HT-29 (cell line): ENCODE measurements at regions not wholly inside any gene's neighbourhood (a gene's known extent, or its start where the extent isn't known, plus 50 kb on each side); places are given as distances from the start of the nearest gene placed in this dataset.

Experiments used
- DNase-seq: peaks from one replicate; pipeline ENCODE4 v3.0.0-alpha.2; 2015; ENCODE audit warnings: low spot score

- DNase-seq: no peak
Observed at GRCh38 chr6:114564302-114564933, 221.6 kb upstream of the HS3ST5 start.

GRCh38 chr6:114559419-114559818, 216.6 kb upstream of the HS3ST5 start:
- no peak for DNase-seq

DNA sequence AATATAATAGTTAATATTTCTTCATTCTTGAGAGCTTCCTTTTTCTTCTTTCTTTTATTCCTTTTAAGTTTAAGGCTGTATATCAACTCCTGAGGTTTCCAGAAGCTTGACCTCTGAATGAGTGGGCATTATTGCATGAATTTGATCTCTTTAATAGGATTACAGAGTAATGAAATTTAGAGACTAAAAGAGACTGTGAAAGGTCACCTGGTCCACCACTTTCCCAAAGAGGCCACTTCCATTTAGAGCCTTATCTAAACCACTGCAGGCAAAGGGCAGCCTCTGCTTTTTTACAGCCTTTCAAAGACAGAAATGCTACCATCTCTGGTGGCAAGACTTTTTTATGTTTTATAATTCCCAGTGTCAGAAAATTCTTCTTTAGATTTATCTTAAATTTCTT, 215.3 kb upstream of the HS3ST5 start:
- DNase-seq: no peak

- no peak for DNase-seq
Observed at GRCh38 chr6:114556846-114557488, 214.1 kb upstream of the HS3ST5 start.

- no peak for DNase-seq
Observed at GRCh38 chr6:114550316-114550715, 207.5 kb upstream of the HS3ST5 start.

GRCh38 chr6:114543696-114544095, 200.9 kb upstream of the HS3ST5 start:
- DNase-seq: no peak

GRCh38 chr6:114541794-114542193, 199.0 kb upstream of the HS3ST5 start:
- no peak for DNase-seq

DNA sequence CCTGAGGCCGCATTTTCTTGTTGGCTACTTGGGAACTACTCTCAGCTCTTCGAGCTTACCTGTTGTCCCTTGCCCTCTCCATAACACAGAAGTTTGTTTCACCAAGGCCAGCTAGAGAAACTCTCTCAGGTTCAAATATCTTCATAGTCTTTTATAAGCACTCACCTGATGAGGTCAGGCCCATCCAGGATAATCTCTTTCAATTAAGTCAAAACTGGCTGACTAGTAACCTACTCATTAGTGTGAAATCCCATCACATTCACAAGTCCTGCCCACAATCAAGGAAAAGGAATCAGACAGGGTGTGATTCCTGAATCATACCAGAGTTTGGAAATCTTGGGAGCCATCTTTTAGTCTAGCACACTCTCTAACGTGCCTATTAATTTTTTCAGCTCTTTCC, 195.2 kb upstream of the HS3ST5 start:
- DNase-seq: no peak

DNA sequence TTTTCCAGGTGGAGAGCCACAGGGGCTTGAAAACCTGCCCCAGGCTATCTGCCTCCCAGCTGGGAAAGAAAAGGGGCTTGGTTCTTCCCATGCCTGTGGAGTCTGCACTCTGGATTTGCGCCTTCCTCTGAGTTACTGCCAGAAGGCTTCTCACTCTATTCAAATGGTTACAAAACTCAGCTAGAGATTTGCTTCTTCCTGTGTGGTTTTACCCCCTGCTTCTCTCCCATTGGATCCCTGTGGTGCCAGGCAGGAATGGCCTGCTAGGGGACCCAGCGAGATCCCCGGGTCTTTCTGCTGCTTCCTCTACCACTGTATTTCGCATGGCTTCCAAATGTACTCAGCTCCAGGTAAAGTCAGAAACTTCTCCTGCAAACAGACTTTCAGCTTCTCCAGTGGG, 192.0 kb upstream of the HS3ST5 start:
- DNase-seq: no peak

- no peak for DNase-seq
Observed at GRCh38 chr6:114524081-114524480, 181.3 kb upstream of the HS3ST5 start.

DNA sequence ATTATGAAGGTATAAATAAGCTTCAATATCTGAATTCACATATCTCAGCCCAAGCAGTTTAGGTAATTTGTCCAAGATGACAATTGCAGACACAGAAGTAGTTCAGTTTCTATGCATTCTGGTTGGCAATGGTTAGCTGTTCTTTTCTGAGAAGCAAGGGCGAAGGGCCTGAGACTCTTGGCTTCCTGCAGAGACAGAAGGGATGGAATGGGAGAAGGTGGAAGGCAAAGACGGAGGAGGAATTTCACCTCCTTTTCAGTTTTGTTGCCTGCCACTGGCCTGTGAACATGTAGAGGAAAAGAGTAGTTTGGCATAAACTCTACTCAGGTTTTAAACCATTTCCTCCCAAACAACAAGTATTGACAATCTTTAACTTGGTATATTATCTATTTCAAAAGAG, 180.7 kb upstream of the HS3ST5 start:
- DNase-seq: no peak

GRCh38 chr6:114521926-114522325, 179.1 kb upstream of the HS3ST5 start:
- DNase-seq: no peak

- DNase-seq: no peak
Observed at GRCh38 chr6:114520976-114521375, 178.2 kb upstream of the HS3ST5 start.

GRCh38 chr6:114514170-114514569, 171.3 kb upstream of the HS3ST5 start:
- no peak for DNase-seq

- no peak for DNase-seq
Observed at GRCh38 chr6:114471450-114471849, 128.6 kb upstream of the HS3ST5 start.

GRCh38 chr6:114467931-114468330, 125.1 kb upstream of the HS3ST5 start:
- no peak for DNase-seq

GRCh38 chr6:114465511-114465910, 122.7 kb upstream of the HS3ST5 start:
- no peak for DNase-seq

GRCh38 chr6:114453737-114454276, 111.0 kb upstream of the HS3ST5 start:
- no peak for DNase-seq

DNA sequence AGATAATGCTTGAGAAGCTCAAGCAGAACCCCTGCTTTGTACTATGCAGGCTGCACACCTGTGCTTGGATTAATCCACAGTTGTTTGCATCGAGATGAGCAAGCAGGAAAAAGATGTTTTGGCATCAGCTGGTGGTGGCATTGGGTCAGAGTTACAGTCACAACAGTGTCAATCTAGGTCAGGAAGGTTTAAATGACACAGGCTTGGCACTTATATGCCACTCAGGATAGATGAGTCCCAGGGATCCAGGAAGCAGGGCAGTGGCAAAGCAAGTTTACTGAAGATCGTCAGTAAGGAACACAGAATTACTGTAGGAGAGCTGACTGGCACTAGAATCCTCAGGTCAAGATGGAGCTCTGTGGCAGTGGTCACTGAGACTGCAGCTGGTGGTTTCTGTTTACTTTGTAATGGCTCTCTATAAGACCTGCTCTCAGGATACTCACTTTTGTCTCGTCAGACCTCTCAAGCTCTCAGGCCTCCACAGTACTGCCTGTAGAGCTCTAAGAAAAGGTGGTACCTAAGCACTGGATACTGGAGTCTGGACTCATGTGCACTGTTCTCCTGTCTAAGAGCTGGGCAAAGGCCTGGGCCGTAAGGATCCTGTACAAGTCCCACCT, 110.1 kb upstream of the HS3ST5 start:
- no peak for DNase-seq

DNA sequence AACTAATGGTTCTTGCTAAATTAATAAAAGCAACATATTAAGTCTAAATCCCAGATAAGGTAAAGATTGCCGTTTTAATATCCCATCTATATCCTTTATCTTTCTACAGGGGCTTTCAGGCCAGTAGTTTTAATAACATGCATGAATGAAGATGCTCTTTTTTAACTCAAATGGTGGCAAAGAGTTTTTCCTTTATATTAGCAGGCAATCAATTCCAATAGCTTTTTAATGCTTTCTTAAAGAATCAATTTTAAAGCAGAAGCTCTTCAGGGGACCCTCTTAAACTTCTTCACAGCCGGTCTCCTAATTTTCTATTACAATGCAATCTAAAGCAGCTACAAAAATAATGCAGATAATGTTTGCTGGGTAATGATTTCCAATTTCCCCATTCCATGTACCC, 107.8 kb upstream of the HS3ST5 start:
- no peak for DNase-seq

- DNase-seq: no peak
Observed at GRCh38 chr6:114449659-114450058, 106.8 kb upstream of the HS3ST5 start.

- DNase-seq: no peak
Observed at GRCh38 chr6:114446342-114446741, 103.5 kb upstream of the HS3ST5 start.

GRCh38 chr6:114445846-114446245, 103.0 kb upstream of the HS3ST5 start:
- no peak for DNase-seq
